BLaER1 (cell line): ENCODE measurements at regions not wholly inside any gene's neighbourhood (a gene's known extent, or its start where the extent isn't known, plus 50 kb on each side); places are given as distances from the start of the nearest gene placed in this dataset.

ENCODE experiments used
- H3K27ac ChIP-seq: shearing (Covaris generic); formaldehyde crosslinking; 2 replicates; pipeline ENCODE4 v1.8.1; 2022
- H3K27me3 ChIP-seq: shearing (Covaris generic); formaldehyde crosslinking; 2 replicates; pipeline ENCODE4 v1.8.1; 2022
- H3K36me3 ChIP-seq: shearing (Covaris generic); formaldehyde crosslinking; 2 replicates; pipeline ENCODE4 v1.8.1; 2022
- H3K4me1 ChIP-seq: shearing (Covaris generic); formaldehyde crosslinking; 2 replicates; pipeline ENCODE4 v1.8.1; 2022
- H3K4me2 ChIP-seq: shearing (Covaris generic); formaldehyde crosslinking; 2 replicates; pipeline ENCODE4 v1.8.1; 2022
- H3K4me3 ChIP-seq: shearing (Covaris generic); formaldehyde crosslinking; 2 replicates; pipeline ENCODE4 v1.8.1; 2022
- H3K9ac ChIP-seq: shearing (Covaris generic); formaldehyde crosslinking; 2 replicates; pipeline ENCODE4 v1.8.1; 2022
- H3K9me3 ChIP-seq: shearing (Covaris generic); formaldehyde crosslinking; 2 replicates; pipeline ENCODE4 v1.8.1; 2022
- H4K20me1 ChIP-seq: shearing (Covaris generic); formaldehyde crosslinking; 2 replicates; pipeline ENCODE4 v1.8.1; 2022
- Cebpa-rat ChIP-seq: shearing (Covaris generic); IDR thresholded peaks from 2 replicates; pipeline ENCODE4 v1.8.1; 2022

DNA sequence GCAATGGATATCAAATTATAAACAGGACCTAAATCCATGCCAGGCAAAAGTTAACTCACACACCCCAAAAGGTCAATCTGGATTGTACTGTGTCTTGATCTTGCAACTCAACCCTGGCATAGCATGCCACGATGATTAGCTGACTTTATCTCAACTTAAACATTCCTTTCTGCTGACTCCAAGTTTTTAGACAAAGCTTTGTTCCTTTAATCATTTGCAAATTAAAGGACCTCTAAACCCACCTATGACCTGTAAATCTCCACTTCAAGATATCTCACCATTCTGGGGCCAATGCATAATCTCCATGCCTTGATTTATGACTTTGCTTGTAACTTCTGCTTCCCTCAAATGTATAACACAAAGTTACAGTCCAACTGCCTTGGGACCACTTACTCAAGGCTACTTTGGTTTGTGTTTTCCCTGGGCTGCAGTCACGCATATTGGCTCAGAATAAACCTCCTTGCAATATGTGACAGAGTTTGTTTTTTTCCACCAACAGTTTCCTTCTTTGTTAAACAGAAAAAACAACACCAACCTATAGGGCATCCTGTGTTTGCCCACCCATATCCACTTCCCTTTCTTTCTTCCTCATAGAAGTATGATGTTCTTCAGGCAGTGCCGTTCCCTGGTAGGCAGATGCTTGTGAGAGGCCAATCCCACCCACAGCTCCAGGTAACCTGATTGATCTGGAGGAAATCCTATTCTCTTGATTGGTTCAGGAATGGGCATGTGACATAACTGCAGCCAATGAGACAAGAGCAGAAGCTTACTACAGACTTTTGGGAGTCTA is 390.6 kb upstream of the ERCC4 start:
- Histone ChIP-seq H4K20me1 (no peaks in the 10 kb centered on the region), H3K36me3 (no peaks in the 10 kb centered on the region), H3K4me2 (peak overlapping the region; percentile 33), H3K4me1 (peaks cover 46% of the 10 kb centered on the region), H3K27me3 (no peaks in the 10 kb centered on the region), H3K9me3 (0 out of 2 replicates have a peak, but pooled peaks cover 6% of the 10 kb centered on the region), H3K9ac (no peak overlapping the region), H3K27ac (peak overlapping the region; percentile 18; the same call in 1 of the 2 replicates), H3K4me3 (no peak overlapping the region)
- TF ChIP-seq Cebpa-rat = no peak

- Histone ChIP-seq H3K9me3 (no peaks in the 10 kb centered on the region), H3K27me3 (no peaks in the 10 kb centered on the region), H3K4me1 (no peaks in the 10 kb centered on the region; the same call in 1 of the 2 replicates), H4K20me1 (no peaks in the 10 kb centered on the region), H3K4me3 (no peak overlapping the region), H3K9ac (no peak overlapping the region), H3K4me2 (no peak overlapping the region), H3K36me3 (no peaks in the 10 kb centered on the region), H3K27ac (no peak overlapping the region)
- TF ChIP-seq Cebpa-rat = no peak
Measured at GRCh38 chr16:13540771-13541170, 379.2 kb upstream of the ERCC4 start.

DNA sequence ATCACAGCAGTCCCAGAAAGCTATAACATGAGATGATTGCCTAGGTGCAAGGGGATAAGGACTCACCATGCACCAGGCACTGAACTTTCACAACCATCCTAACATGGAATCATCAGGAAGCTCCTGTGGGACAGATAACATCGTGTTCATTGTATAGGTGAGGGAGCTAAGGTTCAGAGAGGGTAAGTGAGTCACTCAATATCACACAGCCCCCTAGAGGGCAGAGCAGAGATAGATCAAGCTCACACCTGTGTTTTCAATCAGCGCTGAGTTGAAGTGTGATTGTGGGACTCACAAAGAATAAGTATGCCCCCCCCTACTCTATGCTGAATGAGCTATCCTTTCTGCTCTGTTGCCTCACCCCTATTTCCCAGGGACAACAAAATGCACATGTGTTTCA is 377.7 kb upstream of the ERCC4 start:
- no peak for TF ChIP-seq Cebpa-rat

GRCh38 chr16:13543850-13544249 is 376.1 kb upstream of the ERCC4 start:
- no peak overlapping the region for H3K4me3 ChIP-seq
- H3K4me2 ChIP-seq = no peak overlapping the region; the same call in 1 of the 2 replicates
- no peaks in the 10 kb centered on the region for H3K36me3 ChIP-seq
- H4K20me1 ChIP-seq = no peaks in the 10 kb centered on the region
- H3K9ac ChIP-seq = no peak overlapping the region
- no peaks in the 10 kb centered on the region for H3K9me3 ChIP-seq
- H3K4me1 ChIP-seq = no peaks in the 10 kb centered on the region; the same call in 1 of the 2 replicates
- no peak for TF ChIP-seq Cebpa-rat
- H3K27ac ChIP-seq = no peak overlapping the region
- no peaks in the 10 kb centered on the region for H3K27me3 ChIP-seq

More for the DNA sequence above, 377.7 kb upstream of the ERCC4 start:
- H3K4me1 ChIP-seq = no peaks in the 10 kb centered on the region; the same call in 1 of the 2 replicates
- no peak overlapping the region for H3K27ac ChIP-seq
- no peak overlapping the region for H3K4me2 ChIP-seq
- H3K9ac ChIP-seq = no peak overlapping the region
- no peaks in the 10 kb centered on the region for H3K27me3 ChIP-seq
- H3K9me3 ChIP-seq = no peaks in the 10 kb centered on the region
- no peak overlapping the region for H3K4me3 ChIP-seq
- no peaks in the 10 kb centered on the region for H3K36me3 ChIP-seq
- no peaks in the 10 kb centered on the region for H4K20me1 ChIP-seq

GRCh38 chr16:13545271-13545670 is 374.7 kb upstream of the ERCC4 start:
- no peak overlapping the region for H3K4me2 ChIP-seq
- no peaks in the 10 kb centered on the region; the same call in 1 of the 2 replicates for H3K4me1 ChIP-seq
- H4K20me1 ChIP-seq = no peaks in the 10 kb centered on the region
- H3K27me3 ChIP-seq = no peaks in the 10 kb centered on the region
- no peak overlapping the region for H3K27ac ChIP-seq
- no peak overlapping the region for H3K4me3 ChIP-seq
- H3K9me3 ChIP-seq = no peaks in the 10 kb centered on the region
- no peak overlapping the region for H3K9ac ChIP-seq
- no peaks in the 10 kb centered on the region for H3K36me3 ChIP-seq
- no peak for TF ChIP-seq Cebpa-rat

DNA sequence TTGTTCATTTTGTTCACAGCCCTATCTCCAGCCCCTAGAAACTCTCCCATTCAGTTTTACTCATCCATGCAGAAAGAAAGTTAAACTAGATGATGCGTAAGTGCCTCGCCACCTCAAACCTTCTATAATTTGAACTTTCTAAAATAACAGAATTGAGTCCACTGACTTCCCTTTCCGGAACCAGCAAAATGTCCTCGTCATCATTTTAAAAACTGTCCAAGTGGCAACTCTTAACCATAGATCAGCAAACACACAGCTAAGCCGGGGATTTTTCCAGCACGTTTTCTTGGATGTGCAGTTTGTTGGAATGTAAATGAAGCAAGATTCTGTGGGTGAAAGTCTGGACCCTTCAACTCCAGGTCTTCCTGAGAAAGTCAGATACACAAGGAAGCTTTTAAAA is 369.7 kb upstream of the ERCC4 start:
- H3K9ac ChIP-seq = no peak overlapping the region
- H3K4me2 ChIP-seq = no peak overlapping the region
- no peaks in the 10 kb centered on the region for H4K20me1 ChIP-seq
- no peak overlapping the region for H3K27ac ChIP-seq
- no peak for TF ChIP-seq Cebpa-rat
- peaks cover 22% of the 10 kb centered on the region for H3K4me1 ChIP-seq
- no peaks in the 10 kb centered on the region for H3K27me3 ChIP-seq
- H3K9me3 ChIP-seq = no peaks in the 10 kb centered on the region
- H3K36me3 ChIP-seq = no peaks in the 10 kb centered on the region
- H3K4me3 ChIP-seq = no peak overlapping the region

- TF ChIP-seq Cebpa-rat = no peak
- Histone ChIP-seq H3K36me3 (no peaks in the 10 kb centered on the region), H3K9ac (no peak overlapping the region), H3K4me1 (peaks cover 22% of the 10 kb centered on the region), H3K27me3 (no peaks in the 10 kb centered on the region), H3K27ac (no peak overlapping the region), H4K20me1 (no peaks in the 10 kb centered on the region), H3K4me3 (no peak overlapping the region), H3K9me3 (no peaks in the 10 kb centered on the region), H3K4me2 (peak overlapping the region; percentile 56)
Measured at GRCh38 chr16:13552062-13552959, 367.6 kb upstream of the ERCC4 start.

DNA sequence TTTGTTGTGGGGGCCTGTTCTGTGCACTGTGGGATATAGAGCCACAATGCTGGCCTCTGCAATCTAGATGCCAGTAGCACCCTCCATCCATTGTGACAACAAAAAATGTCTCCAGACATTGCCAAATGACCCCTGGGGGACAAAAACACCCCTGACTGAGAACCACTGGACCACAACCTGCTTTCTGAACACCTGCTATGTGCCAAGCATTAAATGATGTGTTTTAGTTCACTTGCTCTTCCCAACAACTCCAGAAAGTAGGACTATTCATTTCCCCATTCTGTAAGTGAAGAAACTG is 367.0 kb upstream of the ERCC4 start:
- Histone ChIP-seq H3K9me3 (no peaks in the 10 kb centered on the region), H4K20me1 (no peaks in the 10 kb centered on the region), H3K4me2 (peak overlapping the region; percentile 56), H3K4me3 (no peak overlapping the region), H3K9ac (no peak overlapping the region), H3K27ac (no peak overlapping the region), H3K36me3 (no peaks in the 10 kb centered on the region), H3K4me1 (peaks cover 22% of the 10 kb centered on the region), H3K27me3 (no peaks in the 10 kb centered on the region)
- TF ChIP-seq Cebpa-rat = no peak

- Histone ChIP-seq H3K4me1 (peaks cover 22% of the 10 kb centered on the region), H4K20me1 (no peaks in the 10 kb centered on the region), H3K4me3 (no peak overlapping the region), H3K9me3 (no peaks in the 10 kb centered on the region), H3K36me3 (no peaks in the 10 kb centered on the region), H3K27me3 (no peaks in the 10 kb centered on the region), H3K27ac (no peak overlapping the region), H3K4me2 (peak overlapping the region; percentile 56), H3K9ac (no peak overlapping the region)
- TF ChIP-seq Cebpa-rat = no peak
Measured at GRCh38 chr16:13553453-13553985, 366.4 kb upstream of the ERCC4 start.

DNA sequence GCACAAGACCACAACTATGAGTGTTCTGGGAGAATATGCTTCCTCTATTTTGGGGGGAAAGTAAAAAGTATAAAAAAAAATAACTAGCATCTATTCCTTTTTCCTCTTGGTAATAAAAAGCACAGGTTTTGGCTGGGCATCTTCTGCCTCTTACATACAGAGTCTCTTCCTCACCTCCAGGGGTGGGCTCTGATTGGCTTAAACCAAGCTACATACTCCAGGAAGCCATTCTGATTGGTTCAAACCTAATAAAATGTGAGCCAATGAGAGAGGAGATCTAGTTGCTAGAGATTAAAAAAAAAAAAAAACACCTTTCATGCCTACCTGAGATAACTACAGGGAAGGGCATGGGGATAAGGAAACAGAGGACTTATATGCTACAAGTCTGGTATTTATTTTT is 365.9 kb upstream of the ERCC4 start:
- no peak for TF ChIP-seq Cebpa-rat
- Histone ChIP-seq H3K4me2 (peak overlapping the region; percentile 56; the same call in 1 of the 2 replicates), H4K20me1 (no peaks in the 10 kb centered on the region), H3K27me3 (no peaks in the 10 kb centered on the region), H3K4me1 (peaks cover 22% of the 10 kb centered on the region), H3K9ac (no peak overlapping the region), H3K9me3 (no peaks in the 10 kb centered on the region), H3K4me3 (no peak overlapping the region), H3K36me3 (no peaks in the 10 kb centered on the region), H3K27ac (no peak overlapping the region)
